ENCODE measurements at regions not wholly inside any gene's neighbourhood (a gene's known extent, or its start where the extent isn't known, plus 50 kb on each side); places are given as distances from the start of the nearest gene placed in this dataset.
"Not testable (repeated sequence)": the region's sequence is repeated elsewhere in the genome, so short reads cannot be mapped to it uniquely, and the experiment has no call there.

DNA sequence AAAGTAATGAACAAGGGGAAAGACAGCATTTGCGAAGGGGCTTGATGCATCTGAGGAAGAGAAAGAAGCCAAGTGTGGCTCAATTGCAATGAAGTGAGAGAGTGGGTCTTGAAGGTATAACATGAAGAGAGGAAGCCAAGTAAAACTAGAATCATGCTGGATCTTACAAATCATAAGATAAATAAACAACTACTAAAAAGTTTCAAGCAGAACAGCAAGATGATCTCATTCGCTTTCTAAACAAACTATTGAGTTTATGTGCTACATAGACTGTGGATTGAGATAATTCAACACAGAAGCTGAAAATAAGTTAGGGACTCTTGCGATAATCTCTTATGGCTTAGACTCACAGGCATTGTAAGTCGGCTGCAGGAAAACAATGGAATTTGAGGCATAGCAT lies 1310.5 kb upstream of the NRXN1 start:
- Histone ChIP-seq H3K9me3 (ENCODE audit: low read depth) (no peaks in the 10 kb centered on the region), H4K20me1 (ENCODE audit: insufficient read depth) (no peaks in the 10 kb centered on the region), H2AFZ (no peak overlapping the region), H3K9me2 (ENCODE audit: insufficient read depth) (no peaks in the 10 kb centered on the region), H3K9ac (no peak overlapping the region), H3K27me3 (replicated peaks; ENCODE audit: insufficient read depth) (no peaks in the 10 kb centered on the region), H3K27ac (no peak overlapping the region), H3K36me3 (ENCODE audit: low read depth) (no peaks in the 10 kb centered on the region), H3F3A (ENCODE audit: insufficient read depth) (no peaks in the 10 kb centered on the region), H3K79me2 (ENCODE audit: insufficient read depth) (no peaks in the 10 kb centered on the region), H3K4me3 (no peak overlapping the region), H3K4me1 (ENCODE audit: insufficient read depth) (no peaks in the 10 kb centered on the region), H3K4me2 (ENCODE audit: unreplicated experiment) (no peak overlapping the region)
- no peak for DNase-seq
- TF ChIP-seq EZH2phosphoT487 (IDR thresholded peaks at IDR 0.05; ENCODE audit: insufficient read depth, low read depth), result no peak
- TF ChIP-seq EZH2 (IDR thresholded peaks at IDR 0.05; ENCODE audit: insufficient read depth, poor library complexity, severe bottlenecking), result no peak
- in situ Hi-C loops (cut with MboI), result no loop called here
- 40 to 43% methylated on average over 4 of the region's 4 CpGs for WGBS, 2 experiments (ENCODE audit: low coverage in 1 of 2, low lambda C conversion rate in 2 of 2, missing lambda C conversion rate in 2 of 2)

DNA sequence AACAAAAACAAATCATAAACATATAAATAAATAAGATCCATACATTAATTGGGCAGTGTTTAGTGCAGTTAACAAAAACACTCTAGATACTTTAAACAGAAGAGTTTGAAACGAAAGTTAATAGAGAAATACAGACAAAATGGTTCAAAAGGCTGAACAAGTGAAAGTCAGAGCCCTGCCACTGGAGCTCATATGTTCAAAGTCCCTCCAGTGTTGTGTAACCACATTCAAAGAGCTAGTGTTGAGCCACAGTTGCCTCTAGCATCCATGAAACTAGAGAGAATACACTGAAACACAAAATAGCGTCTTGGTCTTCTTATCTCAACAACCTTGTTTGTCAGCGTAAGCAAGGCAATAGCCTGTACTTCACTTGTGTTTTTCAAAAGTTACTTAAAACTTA lies 1309.8 kb upstream of the NRXN1 start:
- no peaks in the 10 kb centered on the region for H3K9me3 ChIP-seq (ENCODE audit: low read depth)

DNA sequence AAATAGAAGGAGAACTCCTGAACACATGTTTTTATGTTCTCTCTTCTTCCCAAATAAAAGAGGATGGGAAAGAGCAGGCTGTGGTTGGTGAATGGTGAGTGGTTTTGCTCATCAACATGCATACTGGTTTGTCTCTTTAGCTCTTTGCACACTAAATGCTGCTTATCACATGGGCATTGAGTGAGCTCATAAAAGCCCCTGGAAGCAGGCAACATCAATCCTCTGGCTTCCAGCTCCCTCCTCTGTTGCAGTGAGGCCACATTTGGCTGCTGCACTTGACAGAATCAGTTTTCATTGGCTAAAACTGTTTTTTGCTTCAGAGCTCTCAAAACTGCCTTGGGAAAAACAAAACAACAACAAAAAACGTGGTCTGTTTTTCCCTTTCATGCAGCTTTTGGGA lies 1308.2 kb upstream of the NRXN1 start:
- no peak for DNase-seq
- no peak overlapping the region for H3K9ac ChIP-seq
- H3K27ac ChIP-seq, result no peak overlapping the region
- 0 to 2% methylated on average over 1 of the region's 1 CpG for WGBS, 2 experiments (ENCODE audit: low coverage in 1 of 2, low lambda C conversion rate in 2 of 2, missing lambda C conversion rate in 2 of 2)
- no peaks in the 10 kb centered on the region for H3K36me3 ChIP-seq (ENCODE audit: low read depth)
- H4K20me1 ChIP-seq (ENCODE audit: insufficient read depth), result no peaks in the 10 kb centered on the region
- no peak overlapping the region for H3K4me2 ChIP-seq (ENCODE audit: unreplicated experiment)
- H3K27me3 ChIP-seq (replicated peaks; ENCODE audit: insufficient read depth), result no peaks in the 10 kb centered on the region
- H3K9me2 ChIP-seq (ENCODE audit: insufficient read depth), result no peaks in the 10 kb centered on the region
- H3K4me3 ChIP-seq, result no peak overlapping the region
- no peak overlapping the region for H2AFZ ChIP-seq
- H3K9me3 ChIP-seq (ENCODE audit: low read depth), result no peaks in the 10 kb centered on the region
- no peaks in the 10 kb centered on the region for H3F3A ChIP-seq (ENCODE audit: insufficient read depth)
- no peaks in the 10 kb centered on the region for H3K4me1 ChIP-seq (ENCODE audit: insufficient read depth)
- in situ Hi-C loops (cut with MboI), result no loop called here
- TF ChIP-seq EZH2 (IDR thresholded peaks at IDR 0.05; ENCODE audit: insufficient read depth, poor library complexity, severe bottlenecking), result no peak
- no peak for TF ChIP-seq EZH2phosphoT487 (IDR thresholded peaks at IDR 0.05; ENCODE audit: insufficient read depth, low read depth)
- no peaks in the 10 kb centered on the region for H3K79me2 ChIP-seq (ENCODE audit: insufficient read depth)

More for the DNA sequence above, 1309.8 kb upstream of the NRXN1 start:
- in situ Hi-C loops (cut with MboI), result no loop called here
- H3K27ac ChIP-seq, result no peak overlapping the region
- TF ChIP-seq EZH2 (IDR thresholded peaks at IDR 0.05; ENCODE audit: insufficient read depth, poor library complexity, severe bottlenecking) (no peak), EZH2phosphoT487 (IDR thresholded peaks at IDR 0.05; ENCODE audit: insufficient read depth, low read depth) (no peak)
- 30 to 37% methylated on average over 3 of the region's 3 CpGs for WGBS, 2 experiments (ENCODE audit: low coverage in 1 of 2, low lambda C conversion rate in 2 of 2, missing lambda C conversion rate in 2 of 2)
- no peak for DNase-seq
- H3K4me2 ChIP-seq (ENCODE audit: unreplicated experiment), result no peak overlapping the region
- H4K20me1 ChIP-seq (ENCODE audit: insufficient read depth), result no peaks in the 10 kb centered on the region
- H2AFZ ChIP-seq, result no peak overlapping the region
- no peaks in the 10 kb centered on the region for H3F3A ChIP-seq (ENCODE audit: insufficient read depth)
- no peaks in the 10 kb centered on the region for H3K79me2 ChIP-seq (ENCODE audit: insufficient read depth)
- H3K9ac ChIP-seq, result no peak overlapping the region
- no peaks in the 10 kb centered on the region for H3K4me1 ChIP-seq (ENCODE audit: insufficient read depth)
- H3K4me3 ChIP-seq, result no peak overlapping the region
- H3K9me2 ChIP-seq (ENCODE audit: insufficient read depth), result no peaks in the 10 kb centered on the region
- no peaks in the 10 kb centered on the region for H3K36me3 ChIP-seq (ENCODE audit: low read depth)
- no peaks in the 10 kb centered on the region for H3K27me3 ChIP-seq (replicated peaks; ENCODE audit: insufficient read depth)

DNA sequence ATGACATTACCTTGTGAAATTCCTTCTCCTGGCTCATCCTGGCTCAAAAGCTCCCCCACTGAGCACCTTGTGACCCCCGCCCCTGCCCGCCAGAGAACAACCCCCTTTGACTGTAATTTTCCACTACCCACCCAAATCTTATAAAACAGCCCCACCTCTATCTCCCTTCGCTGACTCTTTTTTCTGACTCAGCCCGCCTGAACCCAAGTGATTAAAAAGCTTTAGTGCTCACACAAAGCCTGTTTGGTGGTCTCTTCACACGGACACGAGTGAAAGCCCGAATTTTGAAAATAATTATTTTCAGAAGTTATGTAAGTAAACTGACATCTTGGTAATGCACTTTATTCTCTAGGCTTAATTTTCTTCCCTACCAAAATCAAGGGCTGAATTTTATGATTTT lies 1305.9 kb upstream of the NRXN1 start:
- H2AFZ ChIP-seq; H3K27me3 ChIP-seq (replicated peaks; ENCODE audit: insufficient read depth); H3K9me2 ChIP-seq (ENCODE audit: insufficient read depth); H3K27ac ChIP-seq; in situ Hi-C loops (cut with MboI); H3K9me3 ChIP-seq (ENCODE audit: low read depth); H3K9ac ChIP-seq; DNase-seq; H3K4me2 ChIP-seq (ENCODE audit: unreplicated experiment); H3K4me1 ChIP-seq (ENCODE audit: insufficient read depth); H3K79me2 ChIP-seq (ENCODE audit: insufficient read depth); H4K20me1 ChIP-seq (ENCODE audit: insufficient read depth); H3F3A ChIP-seq (ENCODE audit: insufficient read depth); H3K36me3 ChIP-seq (ENCODE audit: low read depth); H3K4me3 ChIP-seq: not testable (repeated sequence)
- WGBS, 2 experiments (ENCODE audit: low coverage in 1 of 2, low lambda C conversion rate in 2 of 2, missing lambda C conversion rate in 2 of 2), result 31 to 34% methylated on average over 7 of the region's 7 CpGs

DNA sequence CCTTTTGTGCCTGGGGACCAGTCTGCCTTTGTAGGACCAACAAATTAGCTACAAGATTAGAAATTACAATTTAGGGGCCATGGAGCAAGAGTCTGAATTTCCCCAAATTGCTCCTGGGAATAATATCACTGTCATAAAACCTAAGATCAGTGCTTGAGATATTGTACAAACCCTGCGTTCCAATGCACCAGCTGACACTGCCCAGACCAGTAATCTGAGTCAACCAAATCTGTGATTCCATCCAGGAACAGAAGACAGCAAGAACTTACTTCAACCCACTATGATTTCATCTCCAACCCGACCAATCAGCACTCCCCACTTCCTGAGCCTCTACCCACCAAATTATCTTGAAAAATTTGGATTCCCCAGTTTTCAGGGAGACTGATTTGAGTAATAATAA lies 1305.0 kb upstream of the NRXN1 start:
- 13 to 26% methylated on average over 2 of the region's 2 CpGs for WGBS, 2 experiments (ENCODE audit: low coverage in 1 of 2, low lambda C conversion rate in 2 of 2, missing lambda C conversion rate in 2 of 2)

More for the DNA sequence above, 1305.0 kb upstream of the NRXN1 start:
- Histone ChIP-seq H3K9ac (no peak overlapping the region), H3K4me2 (ENCODE audit: unreplicated experiment) (no peak overlapping the region), H4K20me1 (ENCODE audit: insufficient read depth) (no peaks in the 10 kb centered on the region), H3K27me3 (replicated peaks; ENCODE audit: insufficient read depth) (no peaks in the 10 kb centered on the region), H3K36me3 (ENCODE audit: low read depth) (no peaks in the 10 kb centered on the region), H3F3A (ENCODE audit: insufficient read depth) (no peaks in the 10 kb centered on the region), H3K79me2 (ENCODE audit: insufficient read depth) (no peaks in the 10 kb centered on the region), H2AFZ (no peak overlapping the region), H3K4me1 (ENCODE audit: insufficient read depth) (no peaks in the 10 kb centered on the region), H3K4me3 (no peak overlapping the region), H3K9me3 (ENCODE audit: low read depth) (no peaks in the 10 kb centered on the region), H3K9me2 (ENCODE audit: insufficient read depth) (no peaks in the 10 kb centered on the region), H3K27ac (no peak overlapping the region)
- no peak for DNase-seq
- in situ Hi-C loops (cut with MboI), result no loop called here
- TF ChIP-seq EZH2 (IDR thresholded peaks at IDR 0.05; ENCODE audit: insufficient read depth, poor library complexity, severe bottlenecking) (no peak), EZH2phosphoT487 (IDR thresholded peaks at IDR 0.05; ENCODE audit: insufficient read depth, low read depth) (no peak)

Measured in GM23248 (cell line).